ENCODE measurements at regions not wholly inside any gene's neighbourhood (a gene's known extent, or its start where the extent isn't known, plus 50 kb on each side); places are given as distances from the start of the nearest gene placed in this dataset.

DNA sequence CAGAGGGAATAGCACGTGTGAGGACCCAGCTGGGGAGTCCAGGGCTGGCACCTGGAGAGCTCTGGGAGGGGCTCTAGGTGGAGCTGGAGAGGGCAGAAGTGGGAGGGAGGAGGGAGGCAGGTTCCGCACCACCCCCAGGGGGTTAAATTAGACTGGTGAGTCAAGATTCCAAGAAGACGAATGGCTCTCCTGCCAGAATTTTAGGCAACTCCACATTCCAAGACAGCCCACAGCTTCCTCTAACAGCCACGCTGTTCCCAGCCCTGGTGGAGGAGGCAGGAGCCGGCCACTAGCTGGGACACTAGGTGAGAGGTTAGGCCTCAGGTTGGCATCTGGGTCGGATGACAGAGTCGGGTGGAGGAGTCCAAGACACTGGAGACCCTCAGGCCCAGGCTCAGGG is 60.2 kb downstream of the TFAP2C start:
- peaks cover 88% of the 10 kb centered on the region for H3K27me3 ChIP-seq (ENCODE audit: insufficient read depth, low read depth, severe bottlenecking)
- no peaks in the 10 kb centered on the region for H3K36me3 ChIP-seq
- DNase-seq: no peak
- H3K9me3 ChIP-seq (ENCODE audit: severe bottlenecking): no peaks in the 10 kb centered on the region
- no peak overlapping the region for H3K27ac ChIP-seq
- TF ChIP-seq, protein P1, sequence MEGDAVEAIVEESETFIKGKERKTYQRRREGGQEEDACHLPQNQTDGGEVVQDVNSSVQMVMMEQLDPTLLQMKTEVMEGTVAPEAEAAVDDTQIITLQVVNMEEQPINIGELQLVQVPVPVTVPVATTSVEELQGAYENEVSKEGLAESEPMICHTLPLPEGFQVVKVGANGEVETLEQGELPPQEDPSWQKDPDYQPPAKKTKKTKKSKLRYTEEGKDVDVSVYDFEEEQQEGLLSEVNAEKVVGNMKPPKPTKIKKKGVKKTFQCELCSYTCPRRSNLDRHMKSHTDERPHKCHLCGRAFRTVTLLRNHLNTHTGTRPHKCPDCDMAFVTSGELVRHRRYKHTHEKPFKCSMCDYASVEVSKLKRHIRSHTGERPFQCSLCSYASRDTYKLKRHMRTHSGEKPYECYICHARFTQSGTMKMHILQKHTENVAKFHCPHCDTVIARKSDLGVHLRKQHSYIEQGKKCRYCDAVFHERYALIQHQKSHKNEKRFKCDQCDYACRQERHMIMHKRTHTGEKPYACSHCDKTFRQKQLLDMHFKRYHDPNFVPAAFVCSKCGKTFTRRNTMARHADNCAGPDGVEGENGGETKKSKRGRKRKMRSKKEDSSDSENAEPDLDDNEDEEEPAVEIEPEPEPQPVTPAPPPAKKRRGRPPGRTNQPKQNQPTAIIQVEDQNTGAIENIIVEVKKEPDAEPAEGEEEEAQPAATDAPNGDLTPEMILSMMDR (IDR thresholded peaks at IDR 0.05; ENCODE audit: low read depth, low read length): no peak
- no peak overlapping the region for H3K4me3 ChIP-seq (ENCODE audit: low read depth, low read length)

DNA sequence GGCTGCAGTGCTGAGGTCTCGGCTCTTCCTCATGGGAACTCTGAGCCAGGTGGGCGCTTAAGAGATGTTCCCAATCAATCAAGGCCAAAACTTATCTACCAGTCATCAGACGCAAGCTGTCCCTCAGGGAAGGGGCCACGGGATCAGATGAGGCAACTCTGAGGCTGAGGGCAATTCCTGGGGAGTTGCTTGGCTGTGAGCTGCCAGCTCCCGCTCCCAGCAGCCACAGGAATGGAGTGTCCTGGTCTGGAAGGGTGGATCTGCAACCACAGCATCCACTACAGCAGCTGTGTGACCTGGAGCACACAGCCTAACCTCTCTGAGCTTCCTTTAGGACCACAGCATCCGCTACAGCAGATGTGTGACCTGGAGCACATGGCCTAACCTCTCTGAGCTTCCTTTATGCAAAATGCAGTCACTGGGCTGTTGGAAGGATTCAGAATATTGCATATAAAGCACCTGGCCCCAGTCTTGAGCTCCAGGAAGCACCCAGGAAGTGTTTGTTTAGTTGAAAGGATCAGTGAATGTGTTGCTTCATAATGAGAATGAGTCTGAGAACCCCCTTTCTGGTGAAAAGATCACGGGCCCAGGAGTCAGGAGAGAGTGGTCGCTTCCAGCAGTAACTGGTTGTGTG is 60.9 kb downstream of the TFAP2C start:
- Histone ChIP-seq H3K27ac (no peak overlapping the region), H3K4me3 (ENCODE audit: low read depth, low read length) (no peak overlapping the region), H3K36me3 (no peaks in the 10 kb centered on the region), H3K27me3 (ENCODE audit: insufficient read depth, low read depth, severe bottlenecking) (peaks cover 87% of the 10 kb centered on the region), H3K9me3 (ENCODE audit: severe bottlenecking) (no peaks in the 10 kb centered on the region)
- TF ChIP-seq, protein P1 (IDR thresholded peaks at IDR 0.05; ENCODE audit: low read depth, low read length): no peak
- DNase-seq: no peak

DNA sequence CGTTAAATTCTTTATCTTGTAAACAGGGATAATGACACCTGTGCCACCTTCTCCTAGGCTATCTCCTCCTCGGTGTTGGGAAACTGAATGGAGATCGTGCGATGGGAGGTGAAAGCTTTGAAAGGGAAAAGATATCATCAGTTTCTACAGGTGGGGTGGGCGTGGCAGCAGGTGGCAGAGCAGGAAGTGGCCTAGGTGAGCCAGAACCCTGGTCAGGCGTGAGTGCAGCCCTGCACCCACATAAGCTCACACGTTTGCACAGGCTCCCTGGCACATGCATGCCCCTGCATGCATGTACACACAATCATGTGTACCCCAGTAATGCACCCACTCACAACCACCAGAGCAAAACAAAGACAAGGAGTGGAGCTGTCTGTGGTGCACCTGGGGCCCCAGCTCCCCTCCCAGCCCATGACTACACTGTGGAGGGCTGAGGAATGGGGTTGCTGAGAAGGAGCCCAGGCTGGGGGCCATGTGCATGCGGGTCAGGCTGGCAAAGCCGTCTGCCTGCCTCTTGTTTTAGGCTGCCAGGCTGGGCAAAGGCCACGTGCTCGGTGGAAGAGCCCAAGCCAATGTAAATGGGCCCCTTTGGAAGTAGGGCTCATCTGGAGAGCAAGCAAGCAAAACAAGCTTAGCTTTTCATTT is 61.5 kb downstream of the TFAP2C start:
- Histone ChIP-seq H3K27ac (no peak overlapping the region), H3K27me3 (ENCODE audit: insufficient read depth, low read depth, severe bottlenecking) (peaks cover 90% of the 10 kb centered on the region)

DNA sequence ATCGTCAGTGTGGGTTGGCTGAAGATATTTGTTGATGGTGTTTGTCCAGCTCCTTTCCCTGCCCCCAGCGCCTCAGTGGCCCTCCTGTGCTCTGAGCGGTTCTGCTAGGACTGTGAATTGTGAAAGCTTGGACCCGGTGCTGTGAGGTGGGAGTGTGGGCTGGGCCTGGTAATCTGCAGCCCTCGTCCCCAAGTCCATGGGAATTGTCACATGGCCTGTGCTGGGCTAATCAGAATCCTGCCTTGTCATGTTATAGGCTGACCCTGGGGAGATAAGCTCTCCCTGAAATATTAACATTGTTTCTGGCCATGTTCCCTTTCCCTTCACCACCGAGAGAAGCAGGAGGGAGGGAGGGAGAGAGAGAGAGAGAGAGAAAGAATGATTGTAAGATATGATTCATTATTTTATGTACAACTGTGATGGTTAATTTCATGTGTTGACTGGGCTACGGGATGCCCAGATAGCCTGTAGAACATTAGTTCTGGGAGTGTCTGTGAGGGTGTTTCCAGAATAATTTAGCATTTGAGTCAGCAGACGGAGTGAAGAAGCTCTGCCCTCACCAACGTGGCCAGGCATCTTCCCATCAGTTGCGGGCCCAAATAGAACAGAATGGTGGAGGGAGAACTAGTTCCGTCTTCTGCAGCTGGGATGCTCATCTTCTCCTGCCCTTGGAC is 62.4 kb downstream of the TFAP2C start:
- Histone ChIP-seq H3K36me3 (no peaks in the 10 kb centered on the region), H3K4me3 (ENCODE audit: low read depth, low read length) (no peak overlapping the region), H3K27me3 (ENCODE audit: insufficient read depth, low read depth, severe bottlenecking) (peaks cover 89% of the 10 kb centered on the region), H3K27ac (no peak overlapping the region), H3K9me3 (ENCODE audit: severe bottlenecking) (no peaks in the 10 kb centered on the region)
- DNase-seq: no peak
- TF ChIP-seq, protein P1 (IDR thresholded peaks at IDR 0.05; ENCODE audit: low read depth, low read length): no peak

More for the DNA sequence above, 61.5 kb downstream of the TFAP2C start:
- TF ChIP-seq, protein P1 (IDR thresholded peaks at IDR 0.05; ENCODE audit: low read depth, low read length): no peak
- no peak for DNase-seq
- no peaks in the 10 kb centered on the region for H3K36me3 ChIP-seq
- no peak overlapping the region for H3K4me3 ChIP-seq (ENCODE audit: low read depth, low read length)
- no peaks in the 10 kb centered on the region for H3K9me3 ChIP-seq (ENCODE audit: severe bottlenecking)

DNA sequence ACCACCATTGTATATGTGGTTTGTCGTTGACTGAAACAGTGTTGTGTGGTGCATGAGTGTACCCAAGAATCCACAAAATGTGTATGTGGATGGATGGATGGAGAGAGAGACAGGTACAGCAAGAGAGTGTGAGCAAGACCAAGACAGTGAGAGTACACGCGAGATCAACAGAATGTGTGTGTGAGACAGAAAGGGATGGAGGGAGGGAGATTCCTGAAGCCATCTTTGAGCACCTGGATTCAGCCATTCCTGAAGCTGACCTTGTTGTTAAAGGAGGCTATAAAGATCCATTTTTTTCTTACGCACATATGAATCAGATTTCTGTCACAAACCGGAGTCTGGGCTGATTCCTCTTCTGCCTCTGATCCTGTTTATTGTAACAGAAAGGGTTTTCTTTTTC is 64.1 kb downstream of the TFAP2C start:
- H3K36me3 ChIP-seq: no peaks in the 10 kb centered on the region
- H3K9me3 ChIP-seq (ENCODE audit: severe bottlenecking): no peaks in the 10 kb centered on the region
- TF ChIP-seq, protein P1 (IDR thresholded peaks at IDR 0.05; ENCODE audit: low read depth, low read length): no peak
- DNase-seq: no peak
- no peak overlapping the region for H3K4me3 ChIP-seq (ENCODE audit: low read depth, low read length)
- no peak overlapping the region for H3K27ac ChIP-seq
- H3K27me3 ChIP-seq (ENCODE audit: insufficient read depth, low read depth, severe bottlenecking): peaks cover 90% of the 10 kb centered on the region

Measured in WERI-Rb-1 (cell line).